MCF 10A (cell line): ENCODE measurements at regions not wholly inside any gene's neighbourhood (a gene's known extent, or its start where the extent isn't known, plus 50 kb on each side); places are given as distances from the start of the nearest gene placed in this dataset.

ENCODE experiments used
- BruUV-seq: library from RNA; stranded (reverse); fragments of 400-500 nt; replicated peaks from 2 replicates; lab custom pipeline; 2021; lab: Mats Ljungman, UMichigan
- CTCF ChIA-PET: fragments of 300-600 bp; sonication (Branson Sonifier 250); formaldehyde crosslinking; extraction: SDS; loops from one replicate; lab custom pipeline; 2021; ENCODE audit warnings: antibody characterized with exemption, inconsistent platforms; lab: Yijun Ruan, JAX
- POLR2A ChIA-PET: fragments of 300-600, 350-650 bp; sonication (Branson Sonifier 250); formaldehyde crosslinking; extraction: SDS; loops from one replicate; lab custom pipeline; 2020; ENCODE audit warnings: antibody characterized with exemption, inconsistent platforms; lab: Yijun Ruan, JAX
- DNase-seq: peaks from one replicate; pipeline ENCODE4 v3.0.0-alpha.2; 2018; ENCODE audit not compliant: unreplicated experiment
- H3K27ac Mint-ChIP-seq: one replicate; pipeline ENCODE4 v1.8.0; 2022; ENCODE audit warnings: mild to moderate bottlenecking, low read depth, mixed read lengths; ENCODE audit not compliant: unreplicated experiment
- H3K27me3 Mint-ChIP-seq: one replicate; pipeline ENCODE4 v1.8.0; 2022; ENCODE audit warnings: mixed read lengths; ENCODE audit not compliant: insufficient read depth, unreplicated experiment
- H3K36me3 Mint-ChIP-seq: one replicate; pipeline ENCODE4 v1.8.0; 2022; ENCODE audit warnings: mild to moderate bottlenecking, moderate library complexity, mixed read lengths; ENCODE audit not compliant: insufficient read depth, unreplicated experiment
- H3K4me1 Mint-ChIP-seq: one replicate; pipeline ENCODE4 v1.8.0; 2022; ENCODE audit warnings: mixed read lengths; ENCODE audit not compliant: insufficient read depth, unreplicated experiment
- H3K4me3 Mint-ChIP-seq: one replicate; pipeline ENCODE4 v1.8.0; 2022; ENCODE audit warnings: mild to moderate bottlenecking, moderate library complexity, mixed read lengths; ENCODE audit not compliant: unreplicated experiment
- H3K9me3 Mint-ChIP-seq: one replicate; pipeline ENCODE4 v1.8.0; 2022; ENCODE audit warnings: mixed read lengths; ENCODE audit not compliant: unreplicated experiment
- CTCF ChIP-seq: fragments of 200-600 bp; IDR thresholded peaks from one replicate; pipeline ENCODE4 v1.8.0; 2022; ENCODE audit warnings: antibody characterized with exemption, mild to moderate bottlenecking; ENCODE audit not compliant: unreplicated experiment
- intact Hi-C: fragments of 100-400 bp; cut with micrococcal nuclease; formaldehyde crosslinking; loops from 2 replicates; pipeline ENCODE4 v1.14.1; 2022

DNA sequence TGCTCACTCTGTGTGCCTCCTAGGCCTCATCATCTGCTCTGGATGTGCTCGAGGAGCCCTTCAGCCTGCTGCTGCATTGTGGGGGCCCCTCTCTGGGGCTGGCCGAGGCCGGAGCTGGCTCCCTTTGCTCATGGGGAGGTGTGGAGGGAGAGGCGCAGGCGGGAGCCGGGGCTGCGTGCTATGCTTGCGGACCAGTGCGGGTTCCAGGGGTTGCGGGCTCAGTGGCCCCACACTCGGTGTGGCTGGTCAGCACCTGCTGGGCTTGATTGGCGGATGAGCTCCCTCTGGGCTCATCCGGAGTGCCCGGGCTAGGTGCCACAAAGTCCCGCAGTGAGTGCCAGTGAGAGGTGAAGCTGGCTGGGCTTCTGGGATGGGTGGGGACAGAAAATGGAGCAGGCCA lies 264.2 kb downstream of the SI start:
- POLR2A ChIA-PET, result no interaction called here

DNA sequence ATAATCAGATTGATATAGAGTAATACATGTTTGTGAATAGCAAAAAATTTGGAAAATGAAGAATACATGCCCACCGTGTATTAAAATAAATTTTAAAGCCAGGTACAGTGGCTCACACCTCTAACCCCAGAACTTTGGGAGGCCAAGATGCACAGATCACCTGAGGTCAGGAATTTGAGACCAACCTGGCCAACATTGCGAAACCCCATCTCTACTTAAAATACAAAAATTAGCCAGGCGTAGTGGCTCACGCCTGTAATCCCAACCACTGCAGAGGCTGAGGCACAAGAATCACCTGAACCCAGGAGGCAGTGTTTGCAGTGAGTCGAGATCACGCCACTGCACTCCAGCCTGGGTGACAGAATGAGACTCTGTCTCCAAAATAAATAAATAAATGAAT lies 266.3 kb downstream of the SI start:
- Mint-ChIP-seq H3K27me3 (peaks cover 39% of the 10 kb centered on the region), H3K27ac (no peak overlapping the region), H3K4me3 (no peak overlapping the region), H3K36me3 (no peaks in the 10 kb centered on the region), H3K9me3 (peaks cover 7% of the 10 kb centered on the region), H3K4me1 (no peaks in the 10 kb centered on the region)
- POLR2A ChIA-PET, result no interaction called here
- BruUV-seq, result no TSS peak
- intact Hi-C loops, result no loop called here
- TF ChIP-seq CTCF, result no peak
- CTCF ChIA-PET, result no interaction called here
- DNase-seq, result no peak

More for the DNA sequence above, 264.2 kb downstream of the SI start:
- Mint-ChIP-seq H3K27ac (no peak overlapping the region), H3K4me3 (no peak overlapping the region), H3K27me3 (peaks cover 19% of the 10 kb centered on the region), H3K9me3 (peaks cover 7% of the 10 kb centered on the region), H3K4me1 (no peaks in the 10 kb centered on the region), H3K36me3 (no peaks in the 10 kb centered on the region)
- CTCF ChIA-PET, result no interaction called here
- TF ChIP-seq CTCF, result no peak
- BruUV-seq, result no TSS peak
- DNase-seq, result no peak
- intact Hi-C loops, result no loop called here

DNA sequence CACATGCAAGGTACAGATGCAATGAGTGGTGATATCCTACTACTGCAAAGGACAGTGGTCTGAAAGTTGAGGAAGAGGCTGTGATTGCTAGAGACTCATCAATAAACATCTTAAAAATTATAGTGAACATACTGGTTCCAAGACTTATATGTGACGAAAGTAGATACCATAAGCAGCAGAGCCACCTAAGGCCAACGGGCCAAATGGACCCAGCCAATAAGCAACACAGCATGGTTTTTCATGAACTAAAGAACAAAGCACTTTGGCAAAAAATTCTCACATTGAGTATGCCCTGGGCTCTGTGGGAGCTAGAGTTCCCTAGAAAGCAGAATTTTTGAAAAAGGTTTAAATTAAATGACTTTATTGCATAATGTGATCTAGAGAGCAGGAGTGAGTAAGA lies 272.1 kb downstream of the SI start:
- no TSS peak for BruUV-seq
- H3K27ac Mint-ChIP-seq, result no peak overlapping the region
- H3K27me3 Mint-ChIP-seq, result peaks cover 52% of the 10 kb centered on the region
- TF ChIP-seq CTCF, result no peak
- no peaks in the 10 kb centered on the region for H3K4me1 Mint-ChIP-seq
- intact Hi-C loops, result no loop called here
- DNase-seq, result no peak
- H3K36me3 Mint-ChIP-seq, result no peaks in the 10 kb centered on the region
- H3K9me3 Mint-ChIP-seq, result no peaks in the 10 kb centered on the region
- ChIA-PET POLR2A (interaction anchor here (1.7 kb wide), 1 partner anchor 17 kb away, joined by 4 read pairs; no protein-coding TSS in a partner anchor), CTCF (no interaction called here)
- H3K4me3 Mint-ChIP-seq, result no peak overlapping the region

DNA sequence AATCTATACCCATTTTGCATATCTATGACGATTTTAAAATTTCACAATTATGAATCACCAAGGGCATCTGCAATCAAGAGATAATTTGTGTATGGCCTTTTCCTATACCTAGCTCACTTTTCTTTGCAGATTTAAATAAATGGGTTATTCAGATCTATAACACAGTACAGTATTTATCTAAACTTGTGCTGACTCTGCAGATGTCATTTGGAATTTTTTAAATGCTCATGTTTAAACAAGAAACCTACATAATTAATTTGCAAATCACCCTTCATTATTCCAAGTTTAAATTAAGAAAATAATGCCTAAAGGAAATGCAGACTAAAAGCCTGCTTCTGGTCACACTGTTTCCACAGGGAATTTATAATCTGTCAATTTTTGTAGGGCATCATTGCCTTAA lies 284.2 kb downstream of the SI start:
- POLR2A ChIA-PET, result no interaction called here
- H3K4me1 Mint-ChIP-seq, result no peaks in the 10 kb centered on the region

More for the DNA sequence above, 284.2 kb downstream of the SI start:
- no TSS peak for BruUV-seq
- Mint-ChIP-seq H3K27ac (no peak overlapping the region), H3K27me3 (peaks cover 78% of the 10 kb centered on the region), H3K4me3 (no peak overlapping the region), H3K36me3 (no peaks in the 10 kb centered on the region), H3K9me3 (no peaks in the 10 kb centered on the region)
- DNase-seq, result no peak
- no peak for TF ChIP-seq CTCF
- CTCF ChIA-PET, result no interaction called here
- intact Hi-C loops, result no loop called here
